ENCODE measurements at regions not wholly inside any gene's neighbourhood (a gene's known extent, or its start where the extent isn't known, plus 50 kb on each side); places are given as distances from the start of the nearest gene placed in this dataset.

- no peak for TF ChIP-seq CTCF (IDR thresholded peaks at IDR 0.05)
- no peak for TF ChIP-seq POLR2A (IDR thresholded peaks at IDR 0.05; ENCODE audit: low read length)
- TF ChIP-seq KDM5A (IDR thresholded peaks at IDR 0.05) = no peak
- TF ChIP-seq ZNF302 (CRISPR knock-in tag; IDR thresholded peaks at IDR 0.05) = no peak
- no peak for TF ChIP-seq POLR2AphosphoS2 (conservative IDR thresholded peaks at IDR 0.05; ENCODE audit: low read length)
- no peak for TF ChIP-seq REST (IDR thresholded peaks at IDR 0.05)
- no peak for TF ChIP-seq ESRRA (IDR thresholded peaks at IDR 0.05; ENCODE audit: borderline replicate concordance, low read length)
- TF ChIP-seq MAX (IDR thresholded peaks at IDR 0.05) = no peak
- TF ChIP-seq EP300 (IDR thresholded peaks at IDR 0.05) = no peak
- no peak for TF ChIP-seq FOSL2 (IDR thresholded peaks at IDR 0.05)
- TF ChIP-seq FOSL2 (CRISPR knock-in tag; IDR thresholded peaks at IDR 0.05) = no peak
- TF ChIP-seq MYC (IDR thresholded peaks at IDR 0.05; ENCODE audit: borderline replicate concordance, low read length) = no peak
- no peak for TF ChIP-seq ZFP36 (IDR thresholded peaks at IDR 0.05; ENCODE audit: borderline replicate concordance, partially characterized antibody)
These were observed 79.9 kb downstream of the BBS10 start for GRCh38 chr12:76268267-76268666.
